Esophagus squamous epithelium (tissue), 4 donors: ENCODE measurements at regions not wholly inside any gene's neighbourhood (a gene's known extent, or its start where the extent isn't known, plus 50 kb on each side); places are given as distances from the start of the nearest gene placed in this dataset.

Experiments used
- POLR2A ChIP-seq, 4 donors: fragments of 450-650 bp; IDR thresholded peaks; one replicate each; pipeline ENCODE4 v1.6.1; 2017; ENCODE audit warnings: antibody characterized with exemption in 4 of 4, mild to moderate bottlenecking in 4 of 4, moderate library complexity in 3 of 4
- TF ChIP-seq, protein P1 (sequence below), 6 experiments: fragments of 450-650 bp in 4 of 6; fragments of 200-600 bp in 2 of 6; sonication (generic) in 2 of 6; IDR thresholded peaks; one replicate each; pipeline ENCODE4 v1.5.1; 2016 to 2019; ENCODE audit warnings: antibody characterized with exemption in 6 of 6, mild to moderate bottlenecking in 4 of 6, moderate library complexity in 4 of 6

DNA sequence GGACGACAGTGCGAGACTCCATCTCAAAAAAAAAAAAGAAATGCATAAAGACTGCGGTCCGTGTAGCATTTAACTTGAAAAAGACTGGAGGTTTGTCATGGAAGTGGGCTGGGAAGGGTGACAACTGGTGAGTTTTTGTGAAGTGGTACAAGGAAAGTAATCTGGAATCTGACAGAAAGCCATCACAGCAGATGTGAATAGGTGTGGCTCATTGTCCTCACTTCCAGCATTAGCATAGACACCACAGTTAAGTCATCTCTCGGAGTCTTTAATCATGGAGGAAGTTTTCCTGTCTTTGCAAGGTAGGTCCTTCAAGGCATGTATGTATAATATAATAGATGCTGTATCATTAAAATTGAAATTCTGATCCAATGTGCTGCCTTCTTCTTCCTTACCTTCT lies 453.2 kb downstream of the TFAP2A start:
- TF ChIP-seq POLR2A (IDR thresholded peaks at IDR 0.05), result no peak
- TF ChIP-seq, protein P1, sequence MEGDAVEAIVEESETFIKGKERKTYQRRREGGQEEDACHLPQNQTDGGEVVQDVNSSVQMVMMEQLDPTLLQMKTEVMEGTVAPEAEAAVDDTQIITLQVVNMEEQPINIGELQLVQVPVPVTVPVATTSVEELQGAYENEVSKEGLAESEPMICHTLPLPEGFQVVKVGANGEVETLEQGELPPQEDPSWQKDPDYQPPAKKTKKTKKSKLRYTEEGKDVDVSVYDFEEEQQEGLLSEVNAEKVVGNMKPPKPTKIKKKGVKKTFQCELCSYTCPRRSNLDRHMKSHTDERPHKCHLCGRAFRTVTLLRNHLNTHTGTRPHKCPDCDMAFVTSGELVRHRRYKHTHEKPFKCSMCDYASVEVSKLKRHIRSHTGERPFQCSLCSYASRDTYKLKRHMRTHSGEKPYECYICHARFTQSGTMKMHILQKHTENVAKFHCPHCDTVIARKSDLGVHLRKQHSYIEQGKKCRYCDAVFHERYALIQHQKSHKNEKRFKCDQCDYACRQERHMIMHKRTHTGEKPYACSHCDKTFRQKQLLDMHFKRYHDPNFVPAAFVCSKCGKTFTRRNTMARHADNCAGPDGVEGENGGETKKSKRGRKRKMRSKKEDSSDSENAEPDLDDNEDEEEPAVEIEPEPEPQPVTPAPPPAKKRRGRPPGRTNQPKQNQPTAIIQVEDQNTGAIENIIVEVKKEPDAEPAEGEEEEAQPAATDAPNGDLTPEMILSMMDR (IDR thresholded peaks at IDR 0.05), result no peak
